Right lobe of liver (tissue), 6 donors: ENCODE measurements at regions not wholly inside any gene's neighbourhood (a gene's known extent, or its start where the extent isn't known, plus 50 kb on each side); places are given as distances from the start of the nearest gene placed in this dataset.
A peak's percentile ranks its signal among the peaks of the same experiment; 100 is the strongest.

Experiments
- ATAC-seq, 4 donors: fragments of 200-7000 bp; cut with Tn5 transposase; one replicate each; pipeline ENCODE4 v1.9.1; 2020; ENCODE audit warnings: mild to moderate bottlenecking in 4 of 4, moderate library complexity in 4 of 4
- DNase-seq, 3 donors: peaks; one replicate each; pipeline ENCODE4 v3.0.0-alpha.2; 2020
- H3K27ac ChIP-seq, 3 donors: fragments of 200-600 bp; one replicate each; pipeline ENCODE4 v1.8.0; 2022
- H3K27me3 ChIP-seq, 2 donors: fragments of 200-600 bp; one replicate each; pipeline ENCODE4 v1.8.0; 2022
- H3K36me3 ChIP-seq, 4 donors: fragments of 200-600 bp; sonication (generic) in 1 of 4; one replicate each; pipeline versions ENCODE4 v1.5.1 to v1.8.0; 2017 to 2022; ENCODE audit warnings: control low read depth in 1 of 4
- H3K4me1 ChIP-seq, 4 donors: fragments of 200-600 bp; sonication (generic) in 1 of 4; one replicate each; pipeline versions ENCODE4 v1.5.1 to v1.8.0; 2017 to 2022; ENCODE audit warnings: control low read depth in 1 of 4
- H3K4me3 ChIP-seq, 3 donors: fragments of 200-600 bp; one replicate each; pipeline ENCODE4 v1.8.0; 2022
- H3K9me3 ChIP-seq, 4 donors: fragments of 200-600 bp; sonication (generic) in 1 of 4; one replicate each; pipeline versions ENCODE4 v1.5.1 to v1.8.0; 2017 to 2022; ENCODE audit warnings: control low read depth in 1 of 4
- POLR2A ChIP-seq: fragments of 450-650 bp; IDR thresholded peaks from one replicate; pipeline ENCODE4 v1.6.1; 2017; ENCODE audit warnings: antibody characterized with exemption, mild to moderate bottlenecking
- WGBS: methylation state at CpG from one replicate; pipeline ENCODE4 v1.1.6; 2018; ENCODE audit warnings: low coverage, low lambda C conversion rate; ENCODE audit not compliant: insufficient coverage; ENCODE audit errors: missing lambda C conversion rate; 5-methylcytosine and 5-hydroxymethylcytosine counted together
- intact Hi-C, 2 donors: fragments of 100-400 bp; cut with DNase I; formaldehyde crosslinking; loops; one replicate each; pipeline versions ENCODE4 v1.11.2 to v1.14.1; 2022
- TF ChIP-seq, protein P1 (sequence below), 4 donors: fragments of 200-600 bp in 3 of 4; fragments of 450-650 bp in 1 of 4; IDR thresholded peaks; one replicate each; pipeline versions ENCODE4 v1.5.1 to v1.8.0; 2016 to 2022; ENCODE audit warnings: antibody characterized with exemption in 4 of 4, mild to moderate bottlenecking in 2 of 4
- donor health status: DM: no; HTN: yes; CAD: no.
- donor health status: DM: no; HTN: no; CAD: no.
- donor health status: DM: no; HTN: no; CAD: no.
- donor health status: DM: no; HTN: yes; CAD: no.
- donor health status: DM: no; HTN: yes; CAD: no.

DNA sequence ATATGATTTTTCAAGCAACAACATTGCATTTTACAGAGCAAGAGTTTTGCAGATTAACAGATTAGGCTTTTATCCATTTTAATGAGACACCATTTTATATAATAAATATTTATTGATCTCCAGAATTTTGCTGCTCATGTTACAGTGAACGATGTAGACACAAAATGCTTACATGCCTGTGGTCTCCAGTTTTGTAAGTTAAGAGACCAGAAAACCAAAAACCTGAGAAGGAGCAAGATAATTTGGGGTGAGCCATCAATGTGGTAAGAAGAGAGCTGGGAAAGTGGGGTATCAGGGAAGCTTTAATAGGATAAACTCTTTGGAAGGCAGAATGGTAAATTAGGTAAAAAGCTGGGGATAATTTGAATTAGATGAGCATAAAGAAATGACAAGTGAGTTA is 2100.5 kb upstream of the PCDH20 start:
- H3K4me1 ChIP-seq: no peaks in the 10 kb centered on the region
- no peaks in the 10 kb centered on the region for H3K27me3 ChIP-seq
- H3K9me3 ChIP-seq: no peaks in the 10 kb centered on the region
- intact Hi-C loops: no loop called here
- no peaks in the 10 kb centered on the region for H3K36me3 ChIP-seq
- DNase-seq: no peak
- TF ChIP-seq, protein P1, sequence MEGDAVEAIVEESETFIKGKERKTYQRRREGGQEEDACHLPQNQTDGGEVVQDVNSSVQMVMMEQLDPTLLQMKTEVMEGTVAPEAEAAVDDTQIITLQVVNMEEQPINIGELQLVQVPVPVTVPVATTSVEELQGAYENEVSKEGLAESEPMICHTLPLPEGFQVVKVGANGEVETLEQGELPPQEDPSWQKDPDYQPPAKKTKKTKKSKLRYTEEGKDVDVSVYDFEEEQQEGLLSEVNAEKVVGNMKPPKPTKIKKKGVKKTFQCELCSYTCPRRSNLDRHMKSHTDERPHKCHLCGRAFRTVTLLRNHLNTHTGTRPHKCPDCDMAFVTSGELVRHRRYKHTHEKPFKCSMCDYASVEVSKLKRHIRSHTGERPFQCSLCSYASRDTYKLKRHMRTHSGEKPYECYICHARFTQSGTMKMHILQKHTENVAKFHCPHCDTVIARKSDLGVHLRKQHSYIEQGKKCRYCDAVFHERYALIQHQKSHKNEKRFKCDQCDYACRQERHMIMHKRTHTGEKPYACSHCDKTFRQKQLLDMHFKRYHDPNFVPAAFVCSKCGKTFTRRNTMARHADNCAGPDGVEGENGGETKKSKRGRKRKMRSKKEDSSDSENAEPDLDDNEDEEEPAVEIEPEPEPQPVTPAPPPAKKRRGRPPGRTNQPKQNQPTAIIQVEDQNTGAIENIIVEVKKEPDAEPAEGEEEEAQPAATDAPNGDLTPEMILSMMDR (IDR thresholded peaks at IDR 0.05): no peak
- TF ChIP-seq POLR2A: no peak
- no peak for ATAC-seq
- no peak overlapping the region for H3K27ac ChIP-seq
- H3K4me3 ChIP-seq: no peak overlapping the region
- 50% methylated on average over 1 of the region's 1 CpG for WGBS

- ATAC-seq (no peak), DNase-seq (no peak)
- Histone ChIP-seq H3K27ac (no peak overlapping the region), H3K9me3 (no peaks in the 10 kb centered on the region), H3K36me3 (no peaks in the 10 kb centered on the region), H3K4me1 (no peaks in the 10 kb centered on the region), H3K27me3 (no peaks in the 10 kb centered on the region), H3K4me3 (no peak overlapping the region)
- intact Hi-C loops: no loop called here
- no peak for TF ChIP-seq POLR2A
- TF ChIP-seq, protein P1 (IDR thresholded peaks at IDR 0.05): no peak
- WGBS: 22% methylated on average over 2 of the region's 2 CpGs
Observed at GRCh38 chr13:63514886-63515285, 2099.2 kb upstream of the PCDH20 start.

DNA sequence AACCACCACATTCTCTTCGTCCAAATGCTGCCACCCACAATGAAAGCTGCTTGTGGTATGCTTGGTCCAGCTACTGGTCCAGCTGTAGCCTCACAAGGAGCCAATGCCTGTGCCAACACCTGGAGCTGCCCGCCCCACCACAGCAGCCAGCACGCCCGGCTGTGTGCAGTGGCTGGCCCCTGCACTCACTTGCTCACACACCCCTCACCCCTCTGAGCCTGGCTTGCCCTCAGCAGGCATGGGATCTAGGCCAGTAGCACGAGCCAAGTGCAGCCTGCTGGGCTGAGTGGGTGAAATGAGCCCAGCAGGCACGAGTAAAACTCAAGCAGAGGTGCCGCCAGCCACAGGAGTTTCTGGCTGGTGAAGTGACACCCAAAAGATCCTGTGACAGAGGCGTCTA is 2096.4 kb upstream of the PCDH20 start:
- Histone ChIP-seq H3K4me1 (no peaks in the 10 kb centered on the region), H3K27me3 (no peaks in the 10 kb centered on the region), H3K4me3 (no peak overlapping the region), H3K27ac (no peak overlapping the region), H3K9me3 (no peaks in the 10 kb centered on the region), H3K36me3 (no peaks in the 10 kb centered on the region)
- ATAC-seq: peak in 1 of 4 donors; percentile 24
- no peak for DNase-seq
- intact Hi-C loops: no loop called here
- no peak for TF ChIP-seq POLR2A
- TF ChIP-seq, protein P1 (IDR thresholded peaks at IDR 0.05): no peak
- 47% methylated on average over 4 of the region's 8 CpGs for WGBS

DNA sequence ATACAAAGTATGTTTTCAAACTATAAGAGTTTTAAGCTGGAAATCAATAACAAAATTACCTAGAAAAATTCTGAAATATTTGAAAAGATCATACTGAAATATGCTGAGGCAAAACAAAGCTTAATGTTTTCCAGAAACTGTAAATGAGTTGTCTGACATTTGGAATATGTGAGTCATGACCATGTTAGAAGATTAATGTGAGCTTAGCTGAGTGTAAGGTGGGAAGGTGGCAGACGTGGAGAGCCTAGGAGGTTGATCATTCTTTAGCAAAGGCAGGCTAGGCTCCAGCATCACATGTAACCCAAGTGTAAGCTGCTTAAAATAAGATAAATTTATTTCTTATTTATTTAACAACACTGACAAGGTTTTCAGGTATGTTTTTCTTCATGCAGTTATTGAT is 2086.1 kb upstream of the PCDH20 start:
- ATAC-seq: no peak
- intact Hi-C loops: no loop called here
- no peaks in the 10 kb centered on the region for H3K36me3 ChIP-seq
- TF ChIP-seq, protein P1 (IDR thresholded peaks at IDR 0.05): no peak
- DNase-seq: no peak
- H3K27ac ChIP-seq: no peak overlapping the region
- no peak overlapping the region for H3K4me3 ChIP-seq
- H3K4me1 ChIP-seq: no peaks in the 10 kb centered on the region
- WGBS: 20% methylated on average over 1 of the region's 1 CpG
- H3K27me3 ChIP-seq: no peaks in the 10 kb centered on the region
- H3K9me3 ChIP-seq: no peaks in the 10 kb centered on the region

DNA sequence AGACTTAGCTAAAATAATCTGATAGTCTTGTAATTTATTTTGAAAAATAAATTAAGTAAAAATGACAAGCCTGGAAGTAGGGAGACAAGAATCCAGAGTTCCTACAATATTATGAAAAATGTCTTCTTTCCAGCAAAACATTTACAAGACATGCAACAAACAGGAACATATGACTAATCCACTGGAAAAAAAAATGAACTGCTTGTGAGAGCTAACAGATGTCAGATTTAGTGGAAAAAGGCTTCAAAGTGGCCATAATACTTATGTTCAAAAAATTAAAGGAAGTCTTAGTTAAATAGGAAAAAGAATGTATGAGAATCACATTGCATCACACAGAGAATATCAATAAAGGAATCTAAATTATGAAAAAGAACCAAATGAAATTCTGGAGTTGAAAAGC is 2082.0 kb upstream of the PCDH20 start:
- Histone ChIP-seq H3K9me3 (no peaks in the 10 kb centered on the region), H3K4me3 (no peak overlapping the region), H3K36me3 (no peaks in the 10 kb centered on the region), H3K27me3 (no peaks in the 10 kb centered on the region), H3K4me1 (no peaks in the 10 kb centered on the region), H3K27ac (no peak overlapping the region)
- ATAC-seq (no peak), DNase-seq (no peak)
- no peak for TF ChIP-seq POLR2A
- TF ChIP-seq, protein P1 (IDR thresholded peaks at IDR 0.05): no peak
- intact Hi-C loops: no loop called here
